Activated T-cell treated with anti-CD3 and anti-CD28 coated beads for 1 hour (primary cell): ENCODE measurements at regions not wholly inside any gene's neighbourhood (a gene's known extent, or its start where the extent isn't known, plus 50 kb on each side); places are given as distances from the start of the nearest gene placed in this dataset.

ENCODE experiments used
- DNase-seq: peaks from one replicate; pipeline ENCODE4 v3.0.0-alpha.2; 2020; ENCODE audit warnings: low read depth

GRCh38 chr2:123128951-123129350 lies 896.1 kb upstream of the CNTNAP5 start:
- no peak for DNase-seq

DNA sequence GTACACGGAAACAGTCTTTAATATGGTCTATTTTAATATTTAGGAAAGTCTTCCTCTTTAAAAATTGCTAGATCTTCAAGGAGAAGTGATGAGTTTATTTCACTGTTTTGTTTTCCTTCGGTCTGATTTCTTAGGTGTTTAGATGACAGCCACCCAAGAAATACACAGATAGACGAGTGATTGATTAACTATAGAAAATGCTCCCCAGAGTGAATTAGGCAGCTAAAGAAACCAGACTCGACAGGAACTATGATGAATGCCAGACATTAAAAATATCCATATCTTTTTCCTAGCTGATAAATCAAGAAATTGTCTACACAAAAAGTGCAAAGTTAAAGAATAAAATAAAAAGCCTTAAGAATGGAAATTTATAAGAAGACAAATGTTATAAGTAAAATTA lies 888.7 kb upstream of the CNTNAP5 start:
- no peak for DNase-seq

GRCh38 chr2:123144082-123144481 lies 881.0 kb upstream of the CNTNAP5 start:
- DNase-seq: no peak

DNA sequence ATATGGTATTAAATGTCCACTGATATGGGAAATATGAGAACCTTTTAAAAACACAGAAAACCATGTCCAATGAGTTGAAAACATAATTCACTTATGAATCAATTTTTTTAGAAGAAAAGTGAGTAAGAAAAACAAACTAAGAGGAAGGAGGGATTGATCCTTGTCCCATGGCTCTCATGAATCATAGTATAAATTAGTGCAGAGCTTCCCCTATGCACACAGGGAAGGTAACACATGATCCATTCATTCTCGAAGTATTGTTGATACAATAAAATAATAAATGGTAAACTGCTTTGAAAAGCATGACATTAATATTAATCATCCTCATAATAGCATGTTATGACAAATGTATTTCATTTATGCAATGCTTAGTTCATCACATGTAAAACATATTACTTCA lies 872.0 kb upstream of the CNTNAP5 start:
- no peak for DNase-seq

DNA sequence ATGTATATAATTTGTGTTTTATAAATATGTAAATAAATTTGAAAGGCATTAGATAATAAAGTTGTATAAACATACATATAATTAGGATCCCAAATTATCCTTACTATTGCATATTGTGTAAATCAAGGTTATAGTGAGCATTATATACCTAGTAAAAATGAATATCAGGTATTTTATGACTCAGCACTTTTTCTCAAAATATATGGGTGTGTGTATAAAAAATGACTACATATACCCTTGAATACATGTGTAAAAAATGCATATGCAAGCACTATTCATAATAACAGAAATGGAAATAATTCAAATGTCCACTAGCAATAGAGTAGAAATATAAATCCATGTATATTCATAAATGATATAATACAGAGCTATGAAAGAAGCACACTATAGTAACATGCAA lies 870.9 kb upstream of the CNTNAP5 start:
- DNase-seq: no peak

DNA sequence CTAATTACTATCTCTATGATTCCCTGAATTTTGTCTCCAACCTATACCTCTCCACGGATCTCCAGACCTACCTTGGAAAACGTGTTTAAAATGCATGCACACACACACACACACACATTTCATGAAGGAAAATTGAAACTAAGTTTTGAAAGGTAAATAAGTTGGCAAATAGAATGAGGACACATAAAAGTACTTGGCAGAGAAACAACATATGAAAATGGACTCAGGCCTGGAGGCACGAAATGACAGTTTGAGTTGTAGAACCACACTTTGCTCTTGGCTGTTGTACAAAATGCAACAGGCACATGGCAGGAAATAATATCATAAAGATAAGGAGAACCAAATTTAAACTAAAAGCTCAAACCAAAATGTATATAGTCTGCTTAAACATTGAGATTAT lies 868.1 kb upstream of the CNTNAP5 start:
- DNase-seq: no peak

GRCh38 chr2:123162400-123163016 lies 862.6 kb upstream of the CNTNAP5 start:
- DNase-seq: no peak

- no peak for DNase-seq
Measured at GRCh38 chr2:123163398-123163797, 861.7 kb upstream of the CNTNAP5 start.

DNA sequence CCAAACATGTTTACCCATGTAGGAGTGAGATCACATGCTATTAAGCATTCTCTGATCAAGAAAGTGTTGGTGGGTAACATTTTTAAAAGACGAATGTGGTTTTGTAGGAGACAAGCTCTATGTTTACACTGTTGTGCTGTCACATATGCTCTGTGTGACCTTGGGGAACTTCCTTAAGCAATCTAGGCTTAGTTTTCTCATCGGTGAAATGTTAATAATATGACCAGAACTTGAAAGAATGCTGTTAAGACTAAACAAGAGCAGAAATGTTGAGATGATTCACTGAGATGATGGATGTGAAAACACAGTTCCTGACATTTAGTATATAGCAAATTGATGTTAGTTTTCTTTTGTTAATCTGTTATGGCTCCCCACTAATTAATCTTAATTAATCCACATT lies 860.9 kb upstream of the CNTNAP5 start:
- DNase-seq: no peak

GRCh38 chr2:123165616-123166015 lies 859.5 kb upstream of the CNTNAP5 start:
- no peak for DNase-seq

GRCh38 chr2:123179526-123179925 lies 845.6 kb upstream of the CNTNAP5 start:
- no peak for DNase-seq

DNA sequence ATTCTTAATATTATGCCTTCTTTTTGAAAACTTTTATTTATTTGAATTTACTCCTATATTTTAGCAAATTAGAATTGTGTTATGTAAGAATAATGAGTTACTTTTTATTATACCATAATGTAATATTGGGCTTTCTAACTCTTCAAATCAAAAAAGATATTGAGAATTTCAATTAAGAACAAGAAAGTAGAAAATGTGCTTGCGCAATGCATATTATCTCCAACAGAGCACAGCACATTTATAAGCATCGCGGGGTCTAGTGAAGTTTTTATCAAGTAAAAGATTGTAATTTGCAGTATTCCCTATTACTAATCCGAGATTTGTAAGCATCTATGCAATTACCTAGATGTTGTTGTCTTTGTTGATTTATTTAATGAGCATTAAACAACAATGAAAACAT lies 829.1 kb upstream of the CNTNAP5 start:
- no peak for DNase-seq

DNA sequence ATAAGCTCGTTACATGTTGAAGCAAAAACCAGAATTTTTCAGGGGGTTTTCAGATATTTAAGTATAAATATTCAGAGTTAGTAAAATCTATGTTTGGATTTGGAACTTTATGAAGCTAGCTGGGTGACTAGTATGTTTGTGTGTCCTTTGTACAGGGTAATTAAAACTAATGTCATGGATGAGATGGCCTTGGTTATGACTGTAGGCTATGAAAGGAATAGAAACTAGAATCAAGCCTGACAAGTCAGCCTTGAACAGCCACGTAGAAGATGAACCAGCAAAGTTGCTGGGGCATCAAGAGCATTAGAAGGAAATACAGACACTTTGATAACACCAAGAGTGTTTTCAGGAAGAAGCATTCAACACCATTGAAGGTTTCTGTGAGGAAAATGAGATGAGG lies 825.1 kb upstream of the CNTNAP5 start:
- DNase-seq: no peak

- DNase-seq: no peak
Measured at GRCh38 chr2:123207245-123207644, 817.8 kb upstream of the CNTNAP5 start.

DNA sequence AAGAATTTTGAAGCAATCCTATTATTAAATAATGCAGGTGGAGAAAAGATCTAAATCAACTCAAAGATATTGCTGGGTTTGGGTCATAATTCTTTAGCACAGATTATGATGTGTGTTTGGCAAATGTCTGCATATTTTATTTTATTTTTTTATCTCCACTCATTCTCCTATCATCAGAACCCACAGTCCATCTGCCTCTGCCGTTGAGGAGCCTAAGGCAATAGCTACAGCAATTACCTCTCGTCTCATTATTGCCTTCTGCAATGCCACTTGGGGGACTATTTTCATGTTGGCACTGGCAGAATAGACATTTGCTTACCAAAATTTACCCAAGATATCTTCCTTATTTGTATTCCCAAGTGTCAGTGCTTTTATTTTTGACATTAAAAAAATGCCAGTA lies 815.9 kb upstream of the CNTNAP5 start:
- DNase-seq: no peak

DNA sequence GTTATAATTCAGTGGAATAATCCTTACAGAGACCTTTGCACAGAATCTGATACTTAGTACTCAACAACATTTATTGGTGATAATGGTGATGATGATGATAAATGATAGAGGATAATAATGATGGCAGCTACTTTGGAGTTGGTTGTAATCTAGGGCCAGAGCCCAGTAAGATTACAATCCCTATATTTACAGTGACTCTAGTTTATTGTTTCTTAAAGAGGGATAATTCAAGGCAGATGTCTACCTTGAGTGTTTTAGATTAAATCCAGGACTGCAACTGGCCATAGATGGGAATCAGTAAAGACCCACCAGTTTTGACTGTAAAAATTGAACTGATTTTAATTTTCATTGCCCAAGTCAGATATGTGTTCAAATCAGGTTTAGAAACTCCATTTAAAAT lies 813.9 kb upstream of the CNTNAP5 start:
- DNase-seq: no peak

DNA sequence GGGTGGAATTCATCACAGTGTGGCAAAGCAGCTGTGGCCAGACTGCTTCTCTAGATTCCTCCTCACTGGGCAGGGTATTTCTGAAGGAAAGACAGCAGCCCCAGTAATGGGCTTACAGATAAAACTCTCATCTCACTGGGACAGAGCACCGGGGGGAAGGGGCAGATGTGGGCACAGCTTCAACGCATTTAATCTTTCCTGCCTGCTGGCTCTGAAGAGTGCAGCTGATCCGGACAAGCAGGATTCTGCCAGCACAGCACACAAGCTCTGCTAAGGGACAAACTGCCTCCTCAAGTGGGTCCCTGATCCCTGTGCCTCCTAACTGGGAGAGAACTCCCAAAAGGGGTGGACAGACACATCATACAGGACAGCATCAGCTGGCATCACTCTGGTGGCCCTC lies 779.9 kb upstream of the CNTNAP5 start:
- no peak for DNase-seq

- no peak for DNase-seq
Measured at GRCh38 chr2:123258877-123259539, 766.1 kb upstream of the CNTNAP5 start.

DNA sequence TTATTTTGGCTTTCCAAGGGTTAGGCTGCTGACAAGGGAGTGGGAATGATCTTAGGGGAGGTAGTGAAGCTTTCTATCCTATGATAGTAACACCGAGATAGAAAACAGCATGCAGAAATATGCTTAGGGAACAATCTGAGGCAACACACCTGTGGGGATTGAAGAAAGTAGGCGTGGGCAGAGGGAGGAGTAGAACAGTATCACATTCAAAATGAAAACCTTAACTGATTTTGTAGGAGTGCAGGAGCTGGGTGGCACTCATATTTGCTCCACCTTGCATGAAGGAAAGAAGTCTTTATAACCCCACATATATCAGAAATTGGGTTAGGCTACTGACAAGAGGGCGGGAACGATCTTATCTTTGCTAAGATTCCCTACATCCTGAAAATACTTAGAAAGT lies 762.2 kb upstream of the CNTNAP5 start:
- DNase-seq: no peak

GRCh38 chr2:123283431-123283830 lies 741.7 kb upstream of the CNTNAP5 start:
- DNase-seq: no peak

DNA sequence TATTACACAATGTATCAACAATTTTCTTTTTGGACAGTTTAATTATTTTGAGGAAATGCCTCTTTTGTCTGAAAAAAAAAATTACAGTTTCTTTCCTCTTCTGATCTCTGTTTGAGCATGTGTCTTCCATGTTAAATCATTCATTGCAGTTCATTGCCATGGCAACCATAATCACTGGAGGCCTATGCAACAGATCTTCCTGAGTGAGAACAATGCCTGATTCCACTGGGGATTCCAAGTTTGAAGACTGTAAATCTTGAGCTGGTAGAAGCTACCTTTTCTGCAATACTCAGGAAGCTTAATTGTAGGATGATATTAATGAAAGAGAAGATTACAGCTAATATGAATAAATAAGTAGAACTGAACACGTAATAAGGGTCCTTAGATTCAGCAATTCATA lies 721.4 kb upstream of the CNTNAP5 start:
- no peak for DNase-seq
